ENCODE measurements at regions not wholly inside any gene's neighbourhood (a gene's known extent, or its start where the extent isn't known, plus 50 kb on each side); places are given as distances from the start of the nearest gene placed in this dataset.
A peak's percentile ranks its signal among the peaks of the same experiment; 100 is the strongest.

GRCh38 chr20:63091901-63092659, 85.3 kb upstream of the BHLHE23 start:
- Histone ChIP-seq H3K27ac (no peak overlapping the region), H3K4me1 (no peaks in the 10 kb centered on the region), H3K27me3 (peaks cover 42% of the 10 kb centered on the region), H3K36me3 (no peaks in the 10 kb centered on the region), H3K9me3 (no peaks in the 10 kb centered on the region), H3K4me3 (no peak overlapping the region)
- TF ChIP-seq CTCF (IDR thresholded peaks at IDR 0.05): no peak
- ATAC-seq: no peak
- intact Hi-C loops (cut with DNase I): no loop called here
- peak; percentile 54 for DNase-seq

- DNase-seq (peak; percentile 58), ATAC-seq (no peak)
- Histone ChIP-seq H3K36me3 (no peaks in the 10 kb centered on the region), H3K27ac (no peak overlapping the region), H3K4me3 (no peak overlapping the region), H3K4me1 (no peaks in the 10 kb centered on the region), H3K27me3 (peaks cover 34% of the 10 kb centered on the region), H3K9me3 (no peaks in the 10 kb centered on the region)
- no peak for TF ChIP-seq CTCF (IDR thresholded peaks at IDR 0.05)
- intact Hi-C loops (cut with DNase I): no loop called here
These were observed 84.2 kb upstream of the BHLHE23 start for GRCh38 chr20:63090682-63091571.

- peaks cover 29% of the 10 kb centered on the region for H3K27me3 ChIP-seq
- no peaks in the 10 kb centered on the region for H3K36me3 ChIP-seq
- H3K27ac ChIP-seq: no peak overlapping the region
- no peak for ATAC-seq
- H3K4me3 ChIP-seq: no peak overlapping the region
- no peaks in the 10 kb centered on the region for H3K9me3 ChIP-seq
- TF ChIP-seq CTCF (IDR thresholded peaks at IDR 0.05): no peak
- intact Hi-C loops (cut with DNase I): no loop called here
- H3K4me1 ChIP-seq: no peaks in the 10 kb centered on the region
- DNase-seq: no peak
These were observed 83.3 kb upstream of the BHLHE23 start for GRCh38 chr20:63090052-63090451.

- no peak for TF ChIP-seq CTCF (IDR thresholded peaks at IDR 0.05)
- H3K4me3 ChIP-seq: no peak overlapping the region
- DNase-seq (peak; percentile 55), ATAC-seq (no peak)
- H3K36me3 ChIP-seq: no peaks in the 10 kb centered on the region
- intact Hi-C loops (cut with DNase I): no loop called here
- peaks cover 29% of the 10 kb centered on the region for H3K27me3 ChIP-seq
- H3K9me3 ChIP-seq: no peaks in the 10 kb centered on the region
- H3K27ac ChIP-seq: no peak overlapping the region
- no peaks in the 10 kb centered on the region for H3K4me1 ChIP-seq
These were observed 82.5 kb upstream of the BHLHE23 start for GRCh38 chr20:63089051-63089907.

GRCh38 chr20:63087872-63088680, 81.3 kb upstream of the BHLHE23 start:
- TF ChIP-seq CTCF (IDR thresholded peaks at IDR 0.05): no peak
- DNase-seq (peak; percentile 40), ATAC-seq (no peak)
- Histone ChIP-seq H3K9me3 (no peaks in the 10 kb centered on the region), H3K36me3 (no peaks in the 10 kb centered on the region), H3K4me1 (no peaks in the 10 kb centered on the region), H3K4me3 (no peak overlapping the region), H3K27me3 (peaks cover 36% of the 10 kb centered on the region), H3K27ac (no peak overlapping the region)
- intact Hi-C loops (cut with DNase I): no loop called here
